Epidermal melanocyte (primary cell): ENCODE measurements at regions not wholly inside any gene's neighbourhood (a gene's known extent, or its start where the extent isn't known, plus 50 kb on each side); places are given as distances from the start of the nearest gene placed in this dataset.
"Not testable (repeated sequence)": the region's sequence is repeated elsewhere in the genome, so short reads cannot be mapped to it uniquely, and the experiment has no call there.

Experiments used
- DNase-seq: peaks from one replicate; pipeline ENCODE4 v3.0.0; 2011; ENCODE audit warnings: low spot score; ENCODE audit not compliant: insufficient read length

DNA sequence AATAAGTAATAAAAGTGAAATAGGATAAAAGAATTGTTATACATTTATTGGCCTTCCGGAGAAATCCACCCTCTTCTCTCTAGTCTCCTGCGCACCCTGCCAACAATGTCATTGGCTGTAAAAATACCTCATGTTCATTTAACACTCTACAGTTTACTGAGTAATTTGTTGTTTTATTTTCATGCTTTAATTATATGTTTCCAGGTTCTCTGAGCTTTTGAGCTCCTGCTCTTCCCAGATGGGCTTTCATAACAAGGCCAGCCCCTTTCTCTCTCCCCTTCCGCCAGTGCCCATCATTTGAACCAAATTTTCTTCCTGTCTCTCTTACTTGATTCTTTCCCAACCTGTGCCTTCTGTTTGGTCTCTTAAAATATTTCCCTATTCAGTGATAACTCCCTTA, 144.6 kb upstream of the PRSS1 start:
- DNase-seq, result no peak

DNA sequence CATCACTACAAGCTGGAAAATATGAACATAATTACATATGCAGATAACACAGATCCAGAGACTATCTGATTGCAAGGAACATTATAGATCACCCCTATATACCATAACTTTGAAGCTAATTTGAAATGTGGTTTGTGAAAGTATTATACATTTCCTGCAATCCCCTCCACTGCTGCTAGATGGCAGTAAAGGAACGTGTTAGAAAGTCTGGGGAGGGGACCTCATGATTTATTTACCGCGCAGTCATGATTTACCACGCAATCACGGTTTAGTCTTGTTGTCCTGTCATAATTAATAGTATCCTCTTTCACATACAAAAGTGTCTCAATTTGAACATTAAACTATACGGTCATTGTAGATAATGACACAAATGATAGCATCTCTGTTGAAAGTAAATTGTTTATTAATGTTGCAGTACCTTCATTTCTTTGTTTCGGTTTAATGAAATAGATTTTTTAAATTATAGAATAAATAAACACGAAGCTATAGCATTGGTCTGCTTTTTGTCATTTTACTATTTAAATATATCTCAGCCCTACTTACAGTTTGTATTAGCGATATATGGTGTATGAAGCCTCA, 145.3 kb upstream of the PRSS1 start:
- peak; percentile 28 for DNase-seq

DNA sequence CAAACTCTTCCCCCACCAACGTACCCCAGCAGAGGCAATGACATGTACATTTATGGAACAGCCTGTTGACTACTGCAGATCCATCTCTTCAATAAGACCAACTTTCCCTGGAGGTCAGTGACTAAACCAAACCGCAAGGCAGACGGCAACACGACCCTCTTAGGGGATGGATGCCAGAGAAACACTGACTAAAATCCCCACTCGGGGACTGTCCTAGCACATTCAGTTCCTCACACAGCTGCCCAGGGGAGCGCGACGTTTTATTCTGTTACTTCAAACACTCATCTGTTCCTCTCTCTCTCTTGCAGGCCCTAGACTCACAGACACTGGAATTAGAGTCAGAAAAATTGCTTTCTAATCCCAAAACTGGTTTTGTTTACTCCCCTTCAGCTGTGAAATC, 146.5 kb upstream of the PRSS1 start:
- no peak for DNase-seq

DNA sequence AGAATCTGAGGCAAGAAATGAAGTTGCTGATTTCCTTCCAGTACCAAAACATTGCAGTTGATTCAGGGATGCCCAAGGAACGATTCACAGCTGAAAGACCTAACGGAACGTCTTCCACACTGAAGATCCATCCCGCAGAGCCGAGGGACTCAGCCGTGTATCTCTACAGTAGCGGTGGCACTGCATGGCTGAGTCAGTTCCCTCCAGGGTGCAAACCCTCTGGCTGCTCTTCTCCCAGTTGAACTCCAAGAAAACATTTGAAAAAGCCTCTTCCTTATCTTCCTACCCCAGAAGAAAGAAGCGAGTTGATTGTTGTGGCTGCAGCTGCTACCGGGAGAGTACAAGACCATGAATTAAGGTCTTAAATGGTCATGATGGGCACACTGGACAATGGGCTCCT, 147.1 kb upstream of the PRSS1 start:
- DNase-seq, result no peak

DNA sequence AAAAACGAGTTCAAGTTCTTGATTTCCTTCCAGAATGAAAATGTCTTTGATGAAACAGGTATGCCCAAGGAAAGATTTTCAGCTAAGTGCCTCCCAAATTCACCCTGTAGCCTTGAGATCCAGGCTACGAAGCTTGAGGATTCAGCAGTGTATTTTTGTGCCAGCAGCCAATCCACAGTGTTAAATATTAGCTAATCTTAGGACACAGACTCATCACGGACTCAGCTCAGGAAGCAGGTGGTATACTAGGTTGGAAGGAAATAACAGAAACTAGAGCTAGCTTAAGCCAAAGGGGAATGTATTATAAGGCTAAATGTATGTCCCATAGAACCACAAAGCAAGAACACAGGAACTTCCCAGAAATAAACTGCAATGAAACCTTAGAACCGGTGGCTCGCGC, 151.0 kb upstream of the PRSS1 start:
- DNase-seq, result no peak

DNA sequence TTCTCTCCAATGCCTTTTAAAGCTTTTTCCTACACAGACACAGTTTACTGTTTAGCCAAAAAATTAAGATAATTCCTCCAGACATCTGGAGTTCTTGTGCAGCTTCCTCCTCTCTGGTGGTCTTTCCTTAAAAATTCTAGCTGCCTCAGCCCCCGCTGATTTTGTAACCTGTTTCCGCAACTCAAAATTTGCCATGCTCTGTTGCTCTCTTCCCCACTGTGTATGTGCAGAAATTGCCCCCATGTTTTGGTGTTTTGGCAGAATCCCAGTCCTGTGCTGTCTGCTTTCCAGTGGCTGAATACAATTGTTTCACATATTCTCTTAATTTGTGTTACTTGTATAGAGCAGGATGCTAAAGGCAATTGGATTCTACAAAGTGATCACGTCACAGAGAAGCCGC, 151.7 kb upstream of the PRSS1 start:
- no peak for DNase-seq

DNA sequence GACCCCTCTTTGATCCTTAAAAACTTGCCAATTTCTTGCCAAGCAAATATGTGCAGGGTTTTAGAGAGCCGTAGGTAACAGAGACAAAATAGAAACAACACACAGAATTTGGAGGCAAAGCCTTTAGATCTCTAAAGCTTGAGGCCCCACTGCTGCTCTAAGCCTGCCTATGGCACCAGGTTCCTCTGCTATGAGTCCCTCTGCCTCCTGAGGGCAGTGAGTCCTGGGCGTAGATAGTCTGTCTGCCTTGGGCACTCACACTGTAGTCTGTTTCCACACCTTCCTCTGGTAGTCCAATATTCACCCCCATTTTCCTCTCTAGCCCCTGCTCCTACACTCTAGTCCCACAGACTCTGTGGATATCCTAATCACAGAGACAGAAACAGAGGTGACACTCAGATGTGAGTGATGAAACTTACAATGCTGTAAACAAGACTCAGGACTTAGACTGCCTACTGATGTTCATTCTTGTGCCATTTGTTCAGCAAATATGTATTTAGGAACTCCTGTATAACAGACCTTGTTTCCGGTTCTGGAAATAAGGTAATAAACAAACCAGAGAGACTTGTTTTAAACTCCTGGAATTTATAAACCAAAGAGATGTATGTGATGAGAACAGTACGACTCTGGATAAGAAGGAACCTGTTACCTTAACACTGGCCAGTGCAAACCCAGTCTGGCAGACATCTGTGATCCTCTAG, 153.3 kb upstream of the PRSS1 start:
- DNase-seq, result no peak

DNA sequence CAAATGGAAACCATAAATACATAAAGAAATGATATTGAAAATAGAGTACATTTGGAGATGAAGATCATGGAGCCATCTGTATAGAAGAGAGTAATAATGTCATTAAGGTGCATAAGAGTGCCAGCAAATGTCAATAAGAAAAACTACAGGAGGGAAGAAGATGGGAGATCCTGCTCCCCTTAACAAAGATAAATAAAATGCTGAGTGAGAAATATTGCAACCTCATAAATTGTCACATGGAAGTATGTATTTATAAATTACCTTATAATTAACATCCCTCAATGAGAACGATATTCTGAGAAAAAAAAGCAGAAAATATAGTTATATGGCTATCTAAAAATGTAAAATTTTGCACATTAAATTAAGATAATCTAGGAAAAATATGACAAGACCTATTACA, 155.2 kb upstream of the PRSS1 start:
- no peak for DNase-seq

DNA sequence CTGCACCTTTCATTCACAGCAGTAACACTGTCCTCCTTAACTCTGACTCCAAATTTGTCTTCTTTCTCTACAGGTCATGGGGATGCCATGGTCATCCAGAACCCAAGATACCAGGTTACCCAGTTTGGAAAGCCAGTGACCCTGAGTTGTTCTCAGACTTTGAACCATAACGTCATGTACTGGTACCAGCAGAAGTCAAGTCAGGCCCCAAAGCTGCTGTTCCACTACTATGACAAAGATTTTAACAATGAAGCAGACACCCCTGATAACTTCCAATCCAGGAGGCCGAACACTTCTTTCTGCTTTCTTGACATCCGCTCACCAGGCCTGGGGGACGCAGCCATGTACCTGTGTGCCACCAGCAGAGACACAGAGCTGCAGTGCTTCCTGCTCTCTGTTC, 156.2 kb upstream of the PRSS1 start:
- no peak for DNase-seq

DNA sequence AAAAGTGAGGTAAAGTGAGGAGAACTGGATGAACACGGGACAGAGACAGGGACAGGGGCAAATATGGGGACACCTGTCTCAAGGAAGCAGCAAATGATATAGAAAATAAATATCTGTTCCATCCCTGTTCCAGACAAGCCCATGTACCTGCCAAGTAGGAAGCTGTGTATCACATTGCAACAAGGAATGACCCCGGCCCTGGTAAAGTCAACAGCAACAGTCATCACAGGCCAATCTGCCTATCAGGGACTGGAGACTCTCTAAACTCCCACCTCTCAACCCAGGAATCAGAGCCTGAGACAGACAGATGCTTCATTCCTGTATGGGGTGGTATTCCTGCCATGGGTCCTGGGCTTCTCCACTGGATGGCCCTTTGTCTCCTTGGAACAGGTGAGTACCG, 156.6 kb upstream of the PRSS1 start:
- DNase-seq, result no peak

DNA sequence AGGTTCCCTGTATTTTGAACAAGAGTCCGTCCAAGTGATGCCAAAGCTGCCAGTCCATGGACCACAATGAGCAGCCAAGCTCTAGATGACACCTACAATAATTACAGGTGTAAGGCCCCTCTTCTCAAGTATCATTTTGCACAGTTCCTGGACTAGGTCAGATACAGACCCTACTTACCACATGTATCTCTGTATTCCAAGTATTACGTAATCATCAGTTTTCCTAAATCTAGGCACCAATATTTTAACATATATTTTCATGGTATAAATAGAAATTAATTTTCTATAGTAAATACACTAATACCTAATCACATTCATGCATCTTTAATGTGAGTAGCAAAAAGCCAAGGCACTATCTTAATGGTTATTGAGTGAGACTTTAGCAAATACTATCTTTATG, 157.0 kb upstream of the PRSS1 start:
- no peak for DNase-seq

DNA sequence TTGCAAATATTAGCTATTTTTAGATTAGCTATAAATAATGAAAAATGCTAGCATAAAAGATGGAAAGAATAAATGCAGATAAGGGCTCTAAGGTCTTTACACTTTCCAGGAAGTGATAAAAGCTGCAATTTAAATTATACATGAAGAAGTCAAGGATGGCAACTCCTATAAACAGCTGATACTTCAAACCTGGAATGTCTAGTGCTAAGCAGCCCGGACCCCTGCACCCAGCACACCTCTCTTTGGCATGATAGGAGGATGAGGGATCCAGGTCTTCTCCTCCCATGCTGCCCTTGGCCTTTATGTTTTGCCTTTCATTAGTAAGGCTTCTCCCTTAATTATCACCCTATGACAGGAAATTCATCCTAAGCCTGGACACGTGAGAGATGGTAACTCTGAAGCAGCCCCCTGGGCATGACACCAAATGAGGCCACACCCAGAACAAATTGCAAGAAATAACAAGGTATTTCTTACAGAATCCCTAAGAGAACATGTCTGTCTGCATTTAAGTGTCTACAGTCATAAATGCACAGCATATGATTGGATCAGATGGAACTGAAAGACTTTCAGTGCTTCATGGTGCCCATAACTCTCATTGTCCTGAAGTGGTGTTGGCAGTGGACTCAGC, 158.3 kb upstream of the PRSS1 start:
- no peak for DNase-seq

DNA sequence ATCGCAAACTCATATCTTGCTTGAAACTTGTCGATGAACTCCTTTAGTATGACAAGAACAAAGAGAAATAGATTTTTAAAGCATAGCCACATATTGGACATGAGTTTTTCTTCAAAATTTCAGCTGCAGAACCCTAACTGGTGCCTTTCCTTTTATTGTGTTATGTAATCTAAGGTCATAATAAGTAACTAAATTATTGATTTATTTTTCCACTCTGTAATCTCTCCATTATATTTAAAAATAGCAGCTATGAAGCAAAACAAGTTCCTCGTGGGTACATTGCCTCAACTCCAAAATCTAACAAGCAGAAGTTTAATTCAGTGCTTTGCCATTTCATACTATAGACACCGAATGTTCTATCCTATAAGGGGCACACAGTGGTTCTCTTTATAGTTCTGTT, 159.2 kb upstream of the PRSS1 start:
- DNase-seq, result no peak

DNA sequence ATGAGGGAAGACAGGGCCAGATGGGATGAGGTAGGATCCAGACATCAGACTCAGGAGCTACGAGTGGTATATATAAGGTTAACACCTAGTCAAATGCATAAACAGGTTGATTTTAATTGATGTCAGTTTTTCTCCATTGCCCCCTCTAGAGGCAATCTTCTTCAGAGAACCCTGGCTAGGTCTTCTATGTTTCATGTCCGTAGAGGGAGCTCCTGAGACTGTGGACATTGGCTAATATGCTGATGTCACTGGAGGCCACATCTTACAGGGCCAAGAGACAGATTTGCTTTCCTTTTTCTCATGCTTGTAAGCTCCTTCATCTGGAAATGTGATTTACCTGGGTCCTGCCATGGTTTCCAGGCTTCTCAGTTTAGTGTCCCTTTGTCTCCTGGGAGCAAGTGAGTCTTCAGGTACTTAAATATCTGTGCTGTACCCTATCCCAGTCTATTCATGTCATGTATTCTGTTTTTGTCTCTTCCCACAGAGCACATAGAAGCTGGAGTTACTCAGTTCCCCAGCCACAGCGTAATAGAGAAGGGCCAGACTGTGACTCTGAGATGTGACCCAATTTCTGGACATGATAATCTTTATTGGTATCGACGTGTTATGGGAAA, 161.6 kb upstream of the PRSS1 start:
- DNase-seq, result no peak

DNA sequence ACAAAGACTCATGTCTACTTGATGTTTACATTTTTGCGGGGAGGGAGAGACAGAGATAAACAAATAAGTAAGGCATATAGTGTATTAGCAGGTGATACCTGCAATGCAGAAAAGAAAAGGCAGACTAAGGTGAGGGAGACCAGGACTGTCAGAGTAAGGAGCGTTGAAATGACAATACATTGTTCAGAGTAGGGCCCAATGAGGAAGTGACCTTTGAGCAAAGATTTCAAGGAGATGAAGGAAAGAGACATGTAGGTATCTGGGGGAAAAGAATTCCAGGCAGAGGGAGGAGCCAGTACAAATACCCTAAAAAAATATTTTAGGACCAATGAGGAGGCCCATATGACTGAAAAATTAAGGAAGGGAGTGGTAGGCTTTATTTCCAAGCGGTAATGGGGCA, 162.7 kb upstream of the PRSS1 start:
- no peak for DNase-seq

DNA sequence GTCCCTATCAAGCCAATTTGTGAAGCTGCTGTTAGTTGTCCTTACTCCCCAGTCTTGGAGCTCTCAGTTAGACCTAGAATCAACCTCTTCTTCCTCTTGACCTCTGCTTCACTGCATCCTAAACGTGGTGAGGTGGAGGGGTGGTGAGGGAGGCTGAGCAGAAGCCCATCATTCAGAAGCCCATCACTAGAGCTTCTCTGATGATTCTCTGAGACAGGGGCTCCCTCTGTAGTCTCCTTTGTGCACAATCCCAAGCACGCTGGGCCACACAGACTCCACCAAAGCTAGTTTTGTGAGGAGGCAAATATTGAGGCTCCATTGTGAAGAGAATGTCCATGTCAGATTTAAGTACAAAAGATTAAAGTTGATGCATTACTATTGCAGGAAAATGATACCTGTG, 163.8 kb upstream of the PRSS1 start:
- DNase-seq, result no peak

DNA sequence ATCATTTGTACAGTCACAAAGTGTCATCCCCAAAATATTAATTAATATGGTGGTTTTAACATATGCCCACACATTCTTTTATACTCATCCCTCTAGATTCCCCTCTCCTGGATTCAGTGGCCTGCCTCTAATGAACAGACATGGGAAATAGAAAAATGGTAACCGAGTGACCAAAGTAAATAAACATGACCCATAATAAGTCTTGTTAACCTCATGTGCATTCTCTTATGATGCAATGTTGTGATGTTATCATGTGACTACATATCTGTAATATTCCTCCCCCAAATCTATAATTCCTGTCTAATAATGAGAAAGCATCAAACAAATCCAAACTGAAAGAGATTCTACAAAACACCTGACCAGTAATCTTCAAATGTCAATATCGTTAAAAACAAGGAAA, 164.5 kb upstream of the PRSS1 start:
- no peak for DNase-seq

DNA sequence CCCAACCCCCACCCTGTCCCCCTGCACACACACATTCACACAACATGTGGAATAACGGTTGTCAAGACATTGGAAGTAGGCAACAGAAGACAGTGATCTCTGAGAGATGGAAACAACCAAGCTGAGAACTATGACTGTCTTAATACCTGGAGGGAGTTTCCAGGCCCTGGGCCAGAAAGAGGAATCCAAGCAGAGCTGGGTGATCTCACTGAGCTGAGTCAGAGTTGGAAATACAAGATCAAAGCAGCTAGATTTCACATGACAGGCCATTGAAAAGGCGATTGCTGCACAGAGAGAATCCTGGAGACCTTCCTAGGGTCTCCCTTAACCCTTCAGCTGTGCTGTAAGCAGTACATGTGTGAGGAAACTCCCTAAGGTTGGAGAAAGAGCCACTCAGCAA, 165.8 kb upstream of the PRSS1 start:
- DNase-seq, result no peak

DNA sequence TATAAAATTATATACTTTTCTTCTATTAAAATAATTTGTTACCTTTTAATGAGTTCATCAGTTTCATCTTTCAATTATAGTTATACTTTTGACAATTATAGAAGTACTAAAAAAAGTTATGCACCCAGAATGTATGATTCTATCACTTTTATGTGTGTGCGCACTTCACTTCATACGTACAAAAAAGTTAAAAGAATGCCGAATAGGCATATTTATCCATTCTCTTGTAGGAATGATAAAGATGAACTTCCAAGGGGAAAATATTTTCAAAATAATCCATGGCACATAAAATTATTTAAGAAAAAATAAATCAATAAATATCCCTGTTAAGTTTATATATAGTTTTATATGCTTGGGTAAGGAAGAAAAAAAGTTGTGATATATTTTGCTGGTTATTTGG, 166.9 kb upstream of the PRSS1 start:
- DNase-seq, result no peak

DNA sequence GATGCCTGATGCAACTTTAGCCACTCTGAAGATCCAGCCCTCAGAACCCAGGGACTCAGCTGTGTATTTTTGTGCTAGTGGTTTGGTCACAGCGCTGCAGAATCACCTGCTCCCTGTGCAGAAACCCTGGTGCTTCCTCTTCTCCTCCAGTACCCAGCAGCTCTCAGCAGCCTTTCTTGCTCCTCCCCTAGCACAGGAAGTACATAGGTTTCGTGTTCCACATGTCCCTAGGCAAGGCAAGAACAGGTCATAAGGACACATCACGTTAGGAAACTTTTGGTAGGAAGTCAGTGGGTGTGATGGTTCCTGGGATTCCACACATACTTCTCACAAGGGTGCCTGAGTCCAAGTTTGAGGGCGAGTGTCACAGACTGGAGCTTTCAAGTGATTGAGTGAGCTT, 167.9 kb upstream of the PRSS1 start:
- no peak for DNase-seq

DNA sequence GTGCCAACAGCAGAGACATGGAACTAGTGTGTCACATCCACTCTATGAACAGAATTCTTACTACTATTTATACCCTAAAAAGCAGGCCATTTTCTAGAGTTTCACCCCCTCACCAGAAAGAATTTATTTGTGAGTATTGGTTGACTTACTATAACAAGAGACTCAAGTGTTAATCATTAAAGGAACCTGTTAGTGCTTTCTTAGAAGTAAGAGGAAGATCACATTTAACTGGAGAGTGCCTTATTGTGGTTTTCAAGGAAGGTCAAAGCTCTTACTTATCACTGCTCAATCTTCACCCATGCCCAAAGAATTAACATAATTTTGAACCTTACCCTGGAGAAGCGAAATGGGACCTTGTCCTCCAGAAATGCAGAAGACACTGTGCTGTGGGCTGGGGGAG, 169.3 kb upstream of the PRSS1 start:
- DNase-seq, result no peak

DNA sequence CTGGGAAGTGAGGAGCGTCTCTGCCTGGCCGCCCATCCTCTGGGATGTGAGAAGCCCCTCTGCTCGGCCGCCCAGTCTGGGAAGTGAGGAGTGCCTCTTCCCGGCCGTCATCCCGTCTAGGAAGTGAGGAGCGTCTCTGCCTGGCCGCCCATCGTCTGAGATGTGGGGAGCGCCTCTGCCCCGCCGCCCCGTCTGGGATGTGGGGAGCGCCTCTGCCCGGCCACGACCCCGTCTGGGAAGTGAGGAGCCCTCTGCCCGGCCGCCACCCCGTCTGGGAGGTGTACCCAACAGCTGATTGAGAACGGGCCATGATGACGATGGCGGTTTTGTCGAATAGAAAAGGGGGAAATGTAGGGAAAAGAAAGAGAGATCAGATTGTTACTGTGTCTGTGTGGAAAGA, 173.9 kb upstream of the PRSS1 start:
- DNase-seq, result not testable (repeated sequence)

DNA sequence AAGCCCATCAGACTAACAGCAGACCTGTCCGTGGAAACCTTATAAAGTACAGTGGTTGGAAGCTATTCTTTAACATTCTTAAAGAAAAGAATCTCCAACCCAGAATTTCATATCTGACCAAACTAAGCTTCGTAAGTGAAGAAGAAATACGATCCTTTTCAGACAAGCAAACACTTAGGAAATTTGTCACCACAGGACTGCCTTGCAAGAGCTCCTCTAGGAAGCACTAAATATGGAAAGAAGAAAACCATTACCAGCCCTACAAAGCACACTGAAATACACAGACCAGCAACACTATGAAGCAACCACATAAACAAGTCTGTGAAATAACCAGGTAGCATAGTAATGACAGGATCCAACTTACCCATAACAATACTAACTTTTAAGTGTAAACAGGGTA, 177.7 kb upstream of the PRSS1 start:
- no peak for DNase-seq
